ENCODE measurements at regions not wholly inside any gene's neighbourhood (a gene's known extent, or its start where the extent isn't known, plus 50 kb on each side); places are given as distances from the start of the nearest gene placed in this dataset.

DNA sequence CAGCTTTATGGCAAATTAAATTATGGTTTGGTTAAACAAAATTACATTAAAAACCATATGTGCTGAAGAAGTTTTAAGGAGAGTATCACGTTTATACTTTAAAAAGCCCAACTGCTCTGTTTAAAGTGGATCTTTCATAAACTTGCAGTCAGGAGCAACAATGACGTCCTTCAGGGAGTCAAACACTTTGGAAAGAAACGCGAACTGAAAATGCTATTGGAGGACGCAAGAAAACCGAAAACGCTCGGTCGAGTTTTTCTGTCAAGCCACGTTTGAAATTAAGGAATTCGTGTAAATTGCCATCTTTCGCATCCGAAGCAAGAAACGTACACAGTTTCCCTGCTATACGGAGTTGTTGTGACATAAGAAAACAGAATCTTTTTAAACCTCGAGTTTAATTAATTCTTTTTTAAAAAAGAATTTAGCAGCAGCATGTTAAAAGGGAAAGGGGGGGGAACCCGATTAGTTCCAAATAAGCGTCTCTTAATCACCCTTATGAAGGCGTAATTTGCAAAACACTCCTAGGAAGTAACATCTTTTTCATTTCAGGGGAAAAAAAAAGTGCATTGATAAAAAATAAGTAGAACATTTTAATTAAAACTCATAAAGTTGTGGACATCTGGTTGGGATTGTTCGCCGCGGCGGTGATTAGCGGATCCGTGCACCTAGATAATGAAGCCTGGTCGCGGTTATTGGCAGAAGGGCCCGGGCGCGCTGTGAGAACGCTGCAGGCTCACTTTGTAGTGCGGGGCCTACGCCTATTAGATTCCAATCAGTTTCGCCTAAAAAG lies 295.4 kb downstream of the TFAP2C start:
- no peak for TF ChIP-seq ZFX (IDR thresholded peaks at IDR 0.05)
- TF ChIP-seq, protein P1, sequence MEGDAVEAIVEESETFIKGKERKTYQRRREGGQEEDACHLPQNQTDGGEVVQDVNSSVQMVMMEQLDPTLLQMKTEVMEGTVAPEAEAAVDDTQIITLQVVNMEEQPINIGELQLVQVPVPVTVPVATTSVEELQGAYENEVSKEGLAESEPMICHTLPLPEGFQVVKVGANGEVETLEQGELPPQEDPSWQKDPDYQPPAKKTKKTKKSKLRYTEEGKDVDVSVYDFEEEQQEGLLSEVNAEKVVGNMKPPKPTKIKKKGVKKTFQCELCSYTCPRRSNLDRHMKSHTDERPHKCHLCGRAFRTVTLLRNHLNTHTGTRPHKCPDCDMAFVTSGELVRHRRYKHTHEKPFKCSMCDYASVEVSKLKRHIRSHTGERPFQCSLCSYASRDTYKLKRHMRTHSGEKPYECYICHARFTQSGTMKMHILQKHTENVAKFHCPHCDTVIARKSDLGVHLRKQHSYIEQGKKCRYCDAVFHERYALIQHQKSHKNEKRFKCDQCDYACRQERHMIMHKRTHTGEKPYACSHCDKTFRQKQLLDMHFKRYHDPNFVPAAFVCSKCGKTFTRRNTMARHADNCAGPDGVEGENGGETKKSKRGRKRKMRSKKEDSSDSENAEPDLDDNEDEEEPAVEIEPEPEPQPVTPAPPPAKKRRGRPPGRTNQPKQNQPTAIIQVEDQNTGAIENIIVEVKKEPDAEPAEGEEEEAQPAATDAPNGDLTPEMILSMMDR (conservative IDR thresholded peaks at IDR 0.05) = no peak
- H3K27ac ChIP-seq = no peak overlapping the region

- TF ChIP-seq, protein P1 (conservative IDR thresholded peaks at IDR 0.05) = no peak
- TF ChIP-seq ZFX (IDR thresholded peaks at IDR 0.05) = no peak
- H3K27ac ChIP-seq = no peak overlapping the region
These were observed 296.1 kb downstream of the TFAP2C start for GRCh38 chr20:56925082-56925830.

- H3K27ac ChIP-seq = no peak overlapping the region
- no peak for TF ChIP-seq ZFX (IDR thresholded peaks at IDR 0.05)
- TF ChIP-seq, protein P1 (conservative IDR thresholded peaks at IDR 0.05) = no peak
These were observed 296.7 kb downstream of the TFAP2C start for GRCh38 chr20:56925831-56926170.

DNA sequence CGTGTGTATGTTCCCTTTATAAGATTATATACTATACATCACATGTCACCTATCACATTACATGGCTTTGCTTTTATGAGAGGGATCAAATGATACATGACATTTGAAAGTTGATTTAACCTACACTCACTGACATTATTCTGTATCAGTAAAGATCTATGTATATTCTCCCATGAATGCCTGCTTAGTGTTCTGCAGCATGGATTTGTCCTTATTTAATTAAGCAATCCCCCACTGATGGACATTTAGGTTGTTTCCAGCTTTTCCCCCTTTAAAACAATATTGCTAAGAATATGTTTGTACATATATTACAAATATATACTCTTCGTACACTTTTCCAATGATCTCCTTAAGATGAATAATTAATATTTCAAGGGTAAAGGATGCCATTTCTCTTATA lies 297.4 kb downstream of the TFAP2C start:
- TF ChIP-seq ZFX (IDR thresholded peaks at IDR 0.05) = no peak
- TF ChIP-seq, protein P1 (conservative IDR thresholded peaks at IDR 0.05) = no peak
- no peak overlapping the region for H3K27ac ChIP-seq

DNA sequence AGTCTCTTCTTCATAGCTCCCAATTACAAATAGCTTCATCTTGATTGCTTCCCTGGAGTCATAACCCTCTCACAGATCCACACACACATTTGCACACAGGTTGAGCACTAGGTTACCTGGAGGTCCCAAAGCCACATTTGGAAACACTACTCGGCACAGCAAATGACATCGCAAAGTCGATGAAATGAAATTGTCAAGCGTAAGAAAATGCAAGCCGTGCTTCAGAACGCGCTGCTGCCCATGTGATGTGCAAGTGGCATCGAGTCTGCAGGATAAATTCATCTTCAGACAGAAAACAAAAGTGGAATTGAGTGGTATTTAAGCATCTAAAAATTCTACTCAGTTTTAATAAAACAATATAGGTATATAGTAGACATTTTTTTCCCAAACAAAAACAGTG lies 298.0 kb downstream of the TFAP2C start:
- TF ChIP-seq ZFX (IDR thresholded peaks at IDR 0.05) = no peak
- TF ChIP-seq, protein P1 (conservative IDR thresholded peaks at IDR 0.05) = no peak
- no peak overlapping the region for H3K27ac ChIP-seq

DNA sequence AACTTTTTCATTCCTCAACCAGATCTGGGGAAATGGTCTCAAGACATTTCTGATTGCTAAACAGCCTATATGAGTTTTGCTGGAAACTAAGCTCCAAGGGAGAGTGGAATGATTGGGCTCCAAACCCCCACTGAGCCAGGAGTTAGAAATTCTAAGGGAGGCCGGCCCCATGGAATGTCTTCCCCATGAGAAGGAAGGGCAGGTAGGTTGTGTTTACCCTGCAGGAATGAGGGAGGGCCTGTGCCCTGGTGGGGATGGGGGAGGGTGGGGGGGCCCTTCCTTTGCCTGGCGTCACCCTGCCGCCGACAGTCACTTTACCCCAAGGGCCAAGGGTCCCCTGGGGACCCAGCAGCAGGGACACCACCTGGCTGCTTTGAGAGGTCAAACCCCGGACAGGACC lies 298.9 kb downstream of the TFAP2C start:
- no peak overlapping the region for H3K27ac ChIP-seq
- TF ChIP-seq, protein P1 (conservative IDR thresholded peaks at IDR 0.05) = no peak
- no peak for TF ChIP-seq ZFX (IDR thresholded peaks at IDR 0.05)

DNA sequence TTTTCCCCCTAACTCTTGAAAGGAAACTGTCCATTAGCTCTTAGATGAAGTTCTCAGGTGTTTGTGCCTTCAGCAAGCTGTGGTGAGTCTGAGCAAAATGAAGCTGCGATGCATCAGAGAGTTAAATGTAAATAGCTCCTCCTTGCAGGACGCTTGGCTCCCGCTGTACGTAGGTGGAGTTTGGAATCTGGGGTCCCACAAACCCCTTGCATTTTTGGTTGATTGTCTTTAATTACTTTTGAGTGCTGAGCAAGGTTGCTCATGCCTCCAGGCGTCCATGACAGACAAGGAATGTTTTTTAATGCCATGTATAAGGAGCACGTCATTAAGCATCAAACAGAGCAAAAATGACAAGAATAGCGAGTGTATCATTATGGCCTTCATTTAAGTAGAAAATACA lies 300.5 kb downstream of the TFAP2C start:
- H3K27ac ChIP-seq = no peak overlapping the region
- TF ChIP-seq, protein P1 (conservative IDR thresholded peaks at IDR 0.05) = no peak
- no peak for TF ChIP-seq ZFX (IDR thresholded peaks at IDR 0.05)
